Fibroblast of upper back skin (primary cell): ENCODE measurements at regions not wholly inside any gene's neighbourhood (a gene's known extent, or its start where the extent isn't known, plus 50 kb on each side); places are given as distances from the start of the nearest gene placed in this dataset.
"Not testable (repeated sequence)": the region's sequence is repeated elsewhere in the genome, so short reads cannot be mapped to it uniquely, and the experiment has no call there.

Experiments used
- DNase-seq: peaks from one replicate; pipeline ENCODE4 v3.0.0-alpha.2; 2013

- DNase-seq = no peak
Observed at GRCh38 chr14:89486961-89487360, 69.9 kb upstream of the FOXN3 start.

- DNase-seq = no peak
Observed at GRCh38 chr14:89486505-89486904, 69.5 kb upstream of the FOXN3 start.

- no peak for DNase-seq
Observed at GRCh38 chr14:89485264-89485663, 68.2 kb upstream of the FOXN3 start.

GRCh38 chr14:89484051-89484844, 67.2 kb upstream of the FOXN3 start:
- DNase-seq = no peak

GRCh38 chr14:89481196-89481595, 64.2 kb upstream of the FOXN3 start:
- no peak for DNase-seq

- DNase-seq = no peak
Observed at GRCh38 chr14:89480278-89480677, 63.2 kb upstream of the FOXN3 start.

GRCh38 chr14:89479802-89480201, 62.8 kb upstream of the FOXN3 start:
- DNase-seq = no peak

- DNase-seq = no peak
Observed at GRCh38 chr14:89477391-89477790, 60.4 kb upstream of the FOXN3 start.

- DNase-seq = no peak
Observed at GRCh38 chr14:89476354-89476896, 59.4 kb upstream of the FOXN3 start.

- no peak for DNase-seq
Observed at GRCh38 chr14:89474464-89474863, 57.4 kb upstream of the FOXN3 start.

- peak; percentile 27 for DNase-seq
Observed at GRCh38 chr14:89473989-89474388, 57.0 kb upstream of the FOXN3 start.

- DNase-seq = no peak
Observed at GRCh38 chr14:89473569-89473968, 56.5 kb upstream of the FOXN3 start.

- DNase-seq = no peak
Observed at GRCh38 chr14:89470401-89470800, 53.4 kb upstream of the FOXN3 start.

GRCh38 chr14:89469210-89470198, 52.5 kb upstream of the FOXN3 start:
- DNase-seq = no peak

GRCh38 chr14:89468566-89468965, 51.5 kb upstream of the FOXN3 start:
- DNase-seq = no peak

GRCh38 chr14:89468030-89468429, 51.0 kb upstream of the FOXN3 start:
- DNase-seq = not testable (repeated sequence)

GRCh38 chr14:89466944-89467343, 49.9 kb upstream of the FOXN3 start:
- no peak for DNase-seq
